ENCODE measurements at regions not wholly inside any gene's neighbourhood (a gene's known extent, or its start where the extent isn't known, plus 50 kb on each side); places are given as distances from the start of the nearest gene placed in this dataset.

DNA sequence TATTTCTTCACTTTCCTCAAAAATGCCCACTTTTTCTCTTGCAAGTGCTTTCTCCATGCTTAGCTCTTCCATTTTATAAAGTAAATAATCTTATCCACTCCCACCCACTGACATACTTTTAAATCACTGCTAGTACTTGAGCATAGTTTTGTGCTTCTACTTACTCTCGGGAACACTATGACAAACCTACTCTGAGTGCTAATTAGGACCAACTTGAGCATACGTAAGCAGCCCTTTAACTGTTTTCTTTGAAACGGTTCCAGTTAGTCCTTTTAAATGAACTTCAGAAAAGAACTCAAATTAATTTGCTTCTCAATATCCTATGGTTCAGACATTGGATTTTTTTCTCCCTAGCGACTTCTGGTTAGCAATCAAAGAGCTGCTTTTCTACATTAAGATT is 280.0 kb upstream of the SOX2 start:
- no peaks in the 10 kb centered on the region for H3K36me3 ChIP-seq (ENCODE audit: control insufficient read depth, insufficient read depth, low read length)
- no peaks in the 10 kb centered on the region for H3K27me3 ChIP-seq (ENCODE audit: control insufficient read depth, insufficient read depth, low read length)
- DNase-seq (ENCODE audit: low read depth), result no peak
- H3K4me3 ChIP-seq (ENCODE audit: low read depth, low read length), result no peak overlapping the region
- TF ChIP-seq, protein P1, sequence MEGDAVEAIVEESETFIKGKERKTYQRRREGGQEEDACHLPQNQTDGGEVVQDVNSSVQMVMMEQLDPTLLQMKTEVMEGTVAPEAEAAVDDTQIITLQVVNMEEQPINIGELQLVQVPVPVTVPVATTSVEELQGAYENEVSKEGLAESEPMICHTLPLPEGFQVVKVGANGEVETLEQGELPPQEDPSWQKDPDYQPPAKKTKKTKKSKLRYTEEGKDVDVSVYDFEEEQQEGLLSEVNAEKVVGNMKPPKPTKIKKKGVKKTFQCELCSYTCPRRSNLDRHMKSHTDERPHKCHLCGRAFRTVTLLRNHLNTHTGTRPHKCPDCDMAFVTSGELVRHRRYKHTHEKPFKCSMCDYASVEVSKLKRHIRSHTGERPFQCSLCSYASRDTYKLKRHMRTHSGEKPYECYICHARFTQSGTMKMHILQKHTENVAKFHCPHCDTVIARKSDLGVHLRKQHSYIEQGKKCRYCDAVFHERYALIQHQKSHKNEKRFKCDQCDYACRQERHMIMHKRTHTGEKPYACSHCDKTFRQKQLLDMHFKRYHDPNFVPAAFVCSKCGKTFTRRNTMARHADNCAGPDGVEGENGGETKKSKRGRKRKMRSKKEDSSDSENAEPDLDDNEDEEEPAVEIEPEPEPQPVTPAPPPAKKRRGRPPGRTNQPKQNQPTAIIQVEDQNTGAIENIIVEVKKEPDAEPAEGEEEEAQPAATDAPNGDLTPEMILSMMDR (IDR thresholded peaks at IDR 0.05; ENCODE audit: insufficient read depth, low read length, poor library complexity, severe bottlenecking), result no peak

DNA sequence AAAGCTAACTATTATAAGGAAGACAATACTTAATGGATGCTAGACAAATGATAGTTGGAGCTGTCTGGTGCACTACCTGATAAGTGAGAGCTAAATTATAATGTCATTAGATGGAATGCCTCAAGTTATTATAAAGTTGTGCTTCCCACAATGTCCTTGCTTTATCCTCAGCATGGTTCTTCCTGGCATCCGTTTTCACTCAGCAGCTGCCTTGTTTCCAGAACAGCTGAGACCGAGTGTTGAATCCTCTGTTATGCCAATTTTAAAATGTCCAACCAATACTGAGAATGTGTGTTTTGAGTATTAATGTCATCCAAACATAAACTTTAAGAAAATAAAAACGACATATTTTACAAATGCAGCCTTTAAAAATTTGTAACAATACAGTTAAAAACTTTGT is 286.7 kb upstream of the SOX2 start:
- Histone ChIP-seq H3K27me3 (ENCODE audit: control insufficient read depth, insufficient read depth, low read length) (no peaks in the 10 kb centered on the region), H3K4me3 (ENCODE audit: low read depth, low read length) (no peak overlapping the region), H3K36me3 (ENCODE audit: control insufficient read depth, insufficient read depth, low read length) (no peaks in the 10 kb centered on the region)
- TF ChIP-seq, protein P1 (IDR thresholded peaks at IDR 0.05; ENCODE audit: insufficient read depth, low read length, poor library complexity, severe bottlenecking), result no peak
- no peak for DNase-seq (ENCODE audit: low read depth)

DNA sequence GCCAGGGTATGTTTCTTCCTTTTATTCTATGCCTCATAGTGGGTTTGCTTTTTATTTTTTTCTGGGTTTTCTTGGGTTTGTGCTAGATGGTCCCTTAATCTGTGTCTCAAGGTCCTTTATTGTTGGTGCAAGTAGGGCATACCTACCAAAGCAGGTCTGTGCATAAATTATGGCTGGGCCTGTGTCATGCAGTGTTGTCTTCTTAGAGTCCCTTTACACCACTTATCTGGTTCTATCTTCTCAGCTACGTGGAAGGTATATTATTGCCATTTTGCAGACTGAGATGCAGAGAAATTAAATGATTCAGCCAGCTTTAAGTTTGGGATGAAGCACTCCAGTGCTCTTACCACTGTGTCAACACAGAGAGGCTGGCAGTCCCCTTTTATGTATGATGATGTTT is 293.5 kb upstream of the SOX2 start:
- no peak for DNase-seq (ENCODE audit: low read depth)
- TF ChIP-seq, protein P1 (IDR thresholded peaks at IDR 0.05; ENCODE audit: insufficient read depth, low read length, poor library complexity, severe bottlenecking), result no peak
- no peaks in the 10 kb centered on the region for H3K36me3 ChIP-seq (ENCODE audit: control insufficient read depth, insufficient read depth, low read length)
- H3K27me3 ChIP-seq (ENCODE audit: control insufficient read depth, insufficient read depth, low read length), result no peaks in the 10 kb centered on the region
- no peak overlapping the region for H3K4me3 ChIP-seq (ENCODE audit: low read depth, low read length)

DNA sequence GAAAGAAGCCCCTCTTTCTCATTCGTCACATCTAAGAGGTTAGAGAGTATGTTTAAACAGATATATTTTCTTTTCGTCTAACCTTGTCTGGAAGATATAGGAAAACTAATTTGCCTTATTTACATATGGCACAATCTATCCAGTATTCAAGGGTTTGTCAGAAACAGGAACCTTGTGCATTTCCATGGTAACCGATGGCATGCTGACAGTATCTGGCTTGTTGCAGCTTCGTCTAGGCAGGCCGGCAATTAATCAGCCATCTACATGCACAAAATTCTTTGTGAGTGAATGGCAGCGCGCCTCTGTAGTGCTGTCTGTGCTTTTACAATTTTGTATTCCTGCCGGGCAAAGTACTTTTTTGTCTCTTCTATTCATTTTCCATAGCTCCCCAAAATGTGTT is 294.0 kb upstream of the SOX2 start:
- H3K4me3 ChIP-seq (ENCODE audit: low read depth, low read length), result no peak overlapping the region
- DNase-seq (ENCODE audit: low read depth), result no peak
- no peaks in the 10 kb centered on the region for H3K36me3 ChIP-seq (ENCODE audit: control insufficient read depth, insufficient read depth, low read length)
- no peaks in the 10 kb centered on the region for H3K27me3 ChIP-seq (ENCODE audit: control insufficient read depth, insufficient read depth, low read length)
- TF ChIP-seq, protein P1 (IDR thresholded peaks at IDR 0.05; ENCODE audit: insufficient read depth, low read length, poor library complexity, severe bottlenecking), result no peak

DNA sequence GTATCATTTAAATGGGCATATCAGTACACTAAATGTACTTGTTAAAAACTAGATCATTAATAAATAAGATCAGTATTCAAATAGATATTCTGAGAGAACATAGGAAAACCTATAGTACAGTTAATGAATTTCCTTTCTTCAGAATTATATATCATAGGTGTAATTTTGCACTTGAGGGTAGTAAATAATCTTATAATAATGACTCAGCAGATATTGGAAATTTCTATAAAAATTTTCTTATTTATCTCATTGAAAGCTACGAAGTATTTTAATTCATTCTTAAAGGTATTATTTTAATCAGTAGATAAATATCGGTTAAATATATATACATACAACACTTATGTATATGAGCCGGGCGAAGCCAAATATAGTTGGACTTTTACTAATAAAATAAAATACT is 300.9 kb upstream of the SOX2 start:
- DNase-seq (ENCODE audit: low read depth), result no peak
- H3K36me3 ChIP-seq (ENCODE audit: control insufficient read depth, insufficient read depth, low read length), result no peaks in the 10 kb centered on the region
- H3K27me3 ChIP-seq (ENCODE audit: control insufficient read depth, insufficient read depth, low read length), result no peaks in the 10 kb centered on the region
- TF ChIP-seq, protein P1 (IDR thresholded peaks at IDR 0.05; ENCODE audit: insufficient read depth, low read length, poor library complexity, severe bottlenecking), result no peak
- no peak overlapping the region for H3K4me3 ChIP-seq (ENCODE audit: low read depth, low read length)

DNA sequence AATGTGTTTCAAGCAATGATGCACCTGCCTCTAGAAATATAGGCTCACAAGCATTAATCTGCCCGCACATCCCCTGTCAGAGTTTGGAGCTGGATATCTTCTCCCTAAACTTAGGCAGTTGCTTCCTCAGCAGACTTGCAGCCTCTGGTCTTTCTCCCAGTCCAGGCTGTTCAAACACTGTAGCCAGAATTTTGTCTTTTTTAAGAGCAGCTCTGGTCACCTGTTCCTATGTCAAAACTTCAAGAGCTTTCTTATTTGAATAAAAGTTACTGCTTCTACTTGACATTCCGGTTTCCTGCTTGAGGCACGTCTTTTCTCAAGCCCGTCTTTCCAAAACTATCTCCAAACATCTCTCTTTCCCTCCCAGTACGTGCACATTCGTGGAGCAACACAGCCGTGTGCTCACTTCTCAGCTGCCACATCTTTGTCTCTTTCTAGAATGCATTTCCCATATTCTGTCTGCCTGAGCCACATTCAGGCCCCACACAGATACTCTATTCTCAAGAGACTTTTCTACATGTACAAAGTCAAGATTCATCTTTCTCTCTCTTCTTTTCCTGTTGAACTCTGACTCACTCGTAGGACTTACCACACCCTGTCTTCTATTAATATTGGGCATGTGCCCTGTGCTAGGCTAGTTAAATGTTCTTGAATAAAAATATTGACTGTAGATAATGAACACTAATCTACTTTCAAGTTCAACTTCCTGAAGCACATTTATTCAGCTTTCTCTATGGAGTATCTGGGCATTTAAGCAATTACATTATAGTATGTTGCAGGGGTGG is 307.7 kb upstream of the SOX2 start:
- TF ChIP-seq, protein P1 (IDR thresholded peaks at IDR 0.05; ENCODE audit: insufficient read depth, low read length, poor library complexity, severe bottlenecking), result no peak
- H3K4me3 ChIP-seq (ENCODE audit: low read depth, low read length), result no peak overlapping the region
- H3K36me3 ChIP-seq (ENCODE audit: control insufficient read depth, insufficient read depth, low read length), result no peaks in the 10 kb centered on the region
- no peak for DNase-seq (ENCODE audit: low read depth)
- no peaks in the 10 kb centered on the region for H3K27me3 ChIP-seq (ENCODE audit: control insufficient read depth, insufficient read depth, low read length)

Measured in kidney epithelial cell (primary cell).